GM19238 (cell line): ENCODE measurements at regions not wholly inside any gene's neighbourhood (a gene's known extent, or its start where the extent isn't known, plus 50 kb on each side); places are given as distances from the start of the nearest gene placed in this dataset.

Experiments
- DNase-seq: peaks from one replicate; pipeline ENCODE4 v3.0.0; 2011; ENCODE audit warnings: low spot score; ENCODE audit not compliant: insufficient read length

DNA sequence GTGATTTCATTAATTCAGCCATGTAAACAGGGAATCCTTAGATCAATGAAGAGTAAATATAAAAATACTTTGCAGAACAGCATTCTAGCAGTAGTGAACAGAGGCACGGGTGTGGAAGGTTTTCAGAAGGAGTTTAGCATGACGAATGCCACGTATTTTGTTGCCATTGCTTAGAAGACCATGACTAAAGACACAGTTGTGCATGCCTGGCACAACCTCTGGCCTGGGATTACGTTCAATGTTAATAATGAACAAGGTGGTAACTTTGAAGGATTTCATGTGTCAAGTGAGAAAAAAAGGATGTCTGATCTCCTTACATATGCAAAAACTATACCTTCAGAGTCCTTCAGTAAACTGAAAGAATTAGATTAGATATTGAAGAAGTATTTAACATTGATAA lies 171.9 kb downstream of the MAGEB5 start:
- no peak for DNase-seq

DNA sequence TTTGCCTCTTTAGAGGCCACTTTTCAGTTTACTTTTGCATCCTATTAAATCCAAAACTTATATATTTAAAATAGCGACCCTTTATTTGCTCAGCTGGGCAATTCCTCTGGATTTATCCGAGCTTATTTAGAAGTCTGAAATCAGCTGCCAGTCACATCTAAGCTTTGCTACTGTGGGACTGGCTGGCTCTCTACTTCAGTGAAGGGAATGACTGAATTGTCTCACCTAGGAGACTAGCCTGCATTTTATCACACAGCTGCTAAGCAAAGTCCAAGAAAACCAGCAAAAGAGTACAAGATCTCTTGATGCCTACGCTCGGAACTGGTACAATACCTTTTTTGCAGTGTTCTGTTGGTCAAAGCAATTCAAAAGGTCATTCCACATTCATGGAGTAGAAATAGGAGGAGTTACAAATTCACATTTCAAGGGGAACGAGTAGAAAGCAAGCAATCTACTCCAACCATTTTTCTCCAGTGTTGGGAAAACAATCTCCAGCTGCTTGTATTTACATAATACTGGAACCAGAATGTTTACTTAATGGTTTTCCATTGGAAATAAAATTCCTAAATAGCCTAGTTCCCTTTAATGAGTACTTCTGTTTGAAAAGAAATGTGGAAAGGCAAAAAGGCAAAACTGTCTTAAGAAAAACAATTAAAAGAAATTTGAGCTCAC lies 160.2 kb downstream of the MAGEB5 start:
- no peak for DNase-seq

DNA sequence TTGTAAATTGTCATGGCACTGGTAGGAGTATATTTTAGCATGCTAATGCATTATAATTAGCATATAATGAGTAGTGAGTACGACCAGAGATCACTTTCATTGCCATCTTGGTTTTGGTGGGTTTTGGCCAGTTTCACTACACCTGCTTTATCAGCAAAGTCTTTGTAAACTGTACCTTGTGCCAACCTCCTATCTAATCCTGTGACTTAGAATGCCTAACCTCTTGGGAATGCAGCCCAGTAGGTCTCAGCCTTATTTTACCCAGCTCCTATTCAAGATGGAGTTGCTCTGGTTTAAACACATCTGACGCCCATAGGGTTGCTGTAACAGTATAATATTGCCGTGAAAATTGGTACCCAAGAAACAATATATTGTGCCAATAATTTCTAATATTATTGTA lies 159.4 kb downstream of the MAGEB5 start:
- no peak for DNase-seq

GRCh38 chrX:26373829-26374228 lies 157.9 kb downstream of the MAGEB5 start:
- DNase-seq = no peak

DNA sequence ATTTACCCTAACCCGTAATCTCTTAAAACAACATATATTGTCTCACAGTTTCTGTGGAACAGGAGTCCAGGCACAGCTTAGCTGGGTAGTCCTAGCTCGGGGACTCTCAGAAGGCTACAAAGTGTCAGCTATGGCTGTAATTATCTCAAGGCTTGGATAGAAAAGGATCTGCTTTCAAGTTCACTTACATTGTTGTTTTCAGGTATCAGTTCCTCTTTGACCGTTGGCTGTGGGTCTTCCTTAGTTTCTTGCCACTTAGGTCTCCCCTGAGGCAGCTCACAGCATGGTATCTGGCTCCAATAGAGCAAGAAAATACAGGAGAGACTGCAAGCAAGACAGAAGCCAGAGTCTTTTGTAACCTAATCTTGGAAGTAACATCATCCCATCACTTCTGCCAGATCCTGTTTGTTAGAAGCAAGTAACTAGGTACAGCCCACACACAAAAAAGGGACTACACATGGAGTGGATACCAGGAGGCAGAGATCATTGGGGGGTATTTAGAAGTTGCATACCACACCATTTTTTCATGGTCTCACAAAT lies 137.0 kb downstream of the MAGEB5 start:
- no peak for DNase-seq

GRCh38 chrX:26347171-26347570 lies 131.2 kb downstream of the MAGEB5 start:
- DNase-seq = no peak

DNA sequence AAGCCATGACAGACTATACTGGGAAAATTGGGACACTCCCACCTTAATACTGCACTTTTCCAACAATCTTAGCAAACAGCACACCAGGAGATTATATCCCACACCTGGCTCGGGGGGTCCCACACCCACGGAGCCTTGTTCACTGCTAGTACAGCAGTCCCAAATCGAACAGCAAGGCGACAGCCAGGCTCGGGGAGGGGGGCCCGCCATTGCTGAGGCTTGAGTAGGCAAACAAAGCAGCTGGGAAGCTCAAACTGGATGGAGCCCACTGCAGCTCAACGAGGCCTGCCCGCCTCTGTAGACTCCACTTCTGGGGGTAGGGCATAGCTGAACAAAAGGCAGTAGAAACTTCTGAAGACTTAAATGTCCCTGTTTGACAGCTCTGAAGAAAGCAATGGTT lies 118.3 kb downstream of the MAGEB5 start:
- DNase-seq = no peak

- DNase-seq = no peak
These were observed 112.8 kb downstream of the MAGEB5 start for GRCh38 chrX:26328608-26329319.

- DNase-seq = no peak
These were observed 93.3 kb downstream of the MAGEB5 start for GRCh38 chrX:26309262-26309661.

DNA sequence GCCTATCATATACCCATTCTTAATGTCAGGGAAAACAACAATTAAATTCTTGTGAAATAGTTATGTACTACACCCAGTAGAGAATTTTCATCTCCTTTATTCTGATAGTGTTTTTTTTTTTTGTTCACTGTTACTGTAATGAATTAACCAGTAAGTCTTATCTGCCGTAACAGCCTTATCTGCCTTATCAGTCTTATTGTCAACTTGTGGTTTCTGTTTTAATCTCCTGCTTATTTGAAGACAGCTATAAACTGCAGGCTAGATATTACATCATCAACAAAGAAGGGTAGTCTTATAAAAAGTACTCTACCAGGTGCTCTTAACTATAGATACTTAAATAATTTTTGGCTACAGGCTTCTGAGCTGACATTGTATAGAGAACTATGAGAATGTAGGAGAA lies 79.5 kb downstream of the MAGEB5 start:
- no peak for DNase-seq

DNA sequence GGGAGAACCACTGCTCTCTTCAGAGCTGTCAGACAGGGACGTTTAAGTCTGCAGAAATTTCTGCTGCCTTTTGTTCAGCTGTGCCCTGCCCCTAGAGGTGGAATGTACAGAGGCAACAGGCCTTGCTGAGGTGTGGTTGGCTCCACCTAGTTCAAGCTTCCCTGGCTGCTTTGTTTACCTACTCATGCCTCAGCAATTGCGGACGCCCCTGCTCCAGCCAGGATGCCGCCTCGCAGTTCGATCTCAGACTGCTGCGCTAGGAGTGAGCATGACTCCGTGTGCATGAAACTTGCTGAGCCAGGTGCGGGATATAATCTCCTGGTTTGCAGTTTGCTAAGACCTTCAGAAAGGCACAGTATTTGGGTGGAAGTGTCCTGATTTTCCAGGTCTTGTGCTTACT lies 70.9 kb downstream of the MAGEB5 start:
- no peak for DNase-seq
